ENCODE measurements at regions not wholly inside any gene's neighbourhood (a gene's known extent, or its start where the extent isn't known, plus 50 kb on each side); places are given as distances from the start of the nearest gene placed in this dataset.

DNA sequence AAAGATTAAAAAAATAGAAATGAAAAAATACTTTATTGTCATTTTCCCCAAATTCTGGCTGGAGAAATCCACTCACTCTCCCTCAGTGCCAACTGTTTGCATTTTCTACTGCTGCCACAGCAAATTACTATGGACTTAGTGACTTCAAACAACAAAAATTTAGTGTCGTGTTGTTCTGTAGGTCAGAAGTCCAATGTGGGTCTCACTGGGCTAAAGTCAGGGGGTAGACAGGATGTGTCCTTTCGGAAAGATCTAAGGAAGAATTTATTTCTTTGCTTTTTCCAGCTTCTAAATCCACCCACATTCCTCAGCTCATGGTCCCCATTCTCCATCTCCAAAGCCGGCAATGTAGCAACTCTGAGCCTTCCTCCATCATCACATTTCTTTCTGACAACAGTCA lies 453.3 kb downstream of the KIF16B start:
- DNase-seq (ENCODE audit: low spot score) = no peak
- no peaks in the 10 kb centered on the region for H3K4me1 ChIP-seq (ENCODE audit: insufficient read depth, low read length, poor library complexity, severe bottlenecking)
- BruUV-seq (replicated peaks) = no TSS peak
- H3K4me2 ChIP-seq (ENCODE audit: low read length) = no peak overlapping the region
- no peak overlapping the region for H2AFZ ChIP-seq (ENCODE audit: low read length)
- H3K9me2 ChIP-seq (ENCODE audit: insufficient read depth, low read length) = no peaks in the 10 kb centered on the region
- no peaks in the 10 kb centered on the region for H3K9me3 ChIP-seq (ENCODE audit: low read length)
- intact Hi-C loops (cut with micrococcal nuclease; ENCODE audit: unreplicated experiment) = no loop called here
- H3K79me2 ChIP-seq (ENCODE audit: insufficient read depth, low read depth, low read length) = no peaks in the 10 kb centered on the region
- no peaks in the 10 kb centered on the region for H3K36me3 ChIP-seq (ENCODE audit: insufficient read depth, low read length)
- H3K27ac ChIP-seq (ENCODE audit: low read depth, low read length, poor library complexity, severe bottlenecking) = no peak overlapping the region
- no peak overlapping the region for H3K4me3 ChIP-seq (ENCODE audit: low read depth, low read length, poor library complexity, severe bottlenecking)
- ChIA-PET POLR2A (interaction anchor here (0.6 to 0.8 kb wide), 2 partner anchors 19 to 92 kb away, joined by 3 read pairs; no protein-coding TSS in a partner anchor), CTCF (ENCODE audit: unreplicated experiment) (no interaction called here)
- H4K20me1 ChIP-seq (ENCODE audit: insufficient read depth, low read length) = no peaks in the 10 kb centered on the region
- TF ChIP-seq CTCF (conservative IDR thresholded peaks at IDR 0.05; ENCODE audit: low read length) (no peak), EZH2phosphoT487 (IDR thresholded peaks at IDR 0.05; ENCODE audit: borderline replicate concordance, low read depth, low read length) (no peak)

DNA sequence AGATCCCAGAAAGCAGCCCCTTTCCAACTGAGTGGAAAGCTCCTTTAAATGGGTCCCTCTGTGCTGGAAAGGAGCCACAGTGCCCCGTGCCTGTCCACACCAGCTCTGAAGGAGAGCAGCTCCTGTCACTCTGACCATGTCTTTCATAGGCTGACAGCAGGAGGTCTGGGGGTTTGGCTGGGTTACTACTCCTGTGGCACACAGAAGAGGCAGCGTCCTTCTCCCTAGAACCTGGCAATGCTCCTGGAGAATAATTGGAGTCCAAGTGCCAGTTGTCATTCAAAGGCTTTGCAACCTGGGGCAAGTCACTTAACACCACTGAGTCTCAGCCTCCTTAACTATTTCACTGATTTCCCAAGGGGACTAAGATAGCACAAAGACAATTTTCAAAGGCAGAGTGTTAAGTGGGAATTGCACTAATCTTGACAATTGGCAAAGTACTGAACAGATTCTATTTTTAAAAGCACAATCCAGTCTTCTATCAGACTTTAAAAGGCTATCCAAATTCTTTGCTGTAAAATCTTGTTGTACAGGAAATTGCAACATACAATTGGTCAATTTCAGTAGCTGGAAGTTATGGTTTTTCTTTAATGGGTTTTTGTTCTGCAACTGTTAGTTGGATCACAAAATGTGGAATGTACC lies 457.2 kb downstream of the KIF16B start:
- Histone ChIP-seq H3K4me3 (ENCODE audit: low read depth, low read length, poor library complexity, severe bottlenecking) (no peak overlapping the region), H2AFZ (ENCODE audit: low read length) (no peak overlapping the region), H3K9me2 (ENCODE audit: insufficient read depth, low read length) (no peaks in the 10 kb centered on the region), H3K4me1 (ENCODE audit: insufficient read depth, low read length, poor library complexity, severe bottlenecking) (peaks cover 19% of the 10 kb centered on the region), H3K36me3 (ENCODE audit: insufficient read depth, low read length) (no peaks in the 10 kb centered on the region), H4K20me1 (ENCODE audit: insufficient read depth, low read length) (no peaks in the 10 kb centered on the region), H3K9me3 (ENCODE audit: low read length) (no peaks in the 10 kb centered on the region), H3K27ac (ENCODE audit: low read depth, low read length, poor library complexity, severe bottlenecking) (no peak overlapping the region), H3K79me2 (ENCODE audit: insufficient read depth, low read depth, low read length) (no peaks in the 10 kb centered on the region), H3K4me2 (ENCODE audit: low read length) (no peak overlapping the region)
- BruUV-seq (replicated peaks) = no TSS peak
- DNase-seq (ENCODE audit: low spot score) = no peak
- intact Hi-C loops (cut with micrococcal nuclease; ENCODE audit: unreplicated experiment) = no loop called here
- TF ChIP-seq EZH2phosphoT487 (IDR thresholded peaks at IDR 0.05; ENCODE audit: borderline replicate concordance, low read depth, low read length) (no peak), CTCF (conservative IDR thresholded peaks at IDR 0.05; ENCODE audit: low read length) (no peak)
- ChIA-PET CTCF (ENCODE audit: unreplicated experiment) (interaction anchor here (0.7 to 1.3 kb wide), 2 partner anchors 10 to 70 kb away, joined by 3 to 4 read pairs; no protein-coding TSS in a partner anchor), POLR2A (interaction anchor here (0.5 to 3.7 kb wide), 7 partner anchors 8 to 467 kb away, joined by 3 to 15 read pairs (median 6); no protein-coding TSS in a partner anchor)

DNA sequence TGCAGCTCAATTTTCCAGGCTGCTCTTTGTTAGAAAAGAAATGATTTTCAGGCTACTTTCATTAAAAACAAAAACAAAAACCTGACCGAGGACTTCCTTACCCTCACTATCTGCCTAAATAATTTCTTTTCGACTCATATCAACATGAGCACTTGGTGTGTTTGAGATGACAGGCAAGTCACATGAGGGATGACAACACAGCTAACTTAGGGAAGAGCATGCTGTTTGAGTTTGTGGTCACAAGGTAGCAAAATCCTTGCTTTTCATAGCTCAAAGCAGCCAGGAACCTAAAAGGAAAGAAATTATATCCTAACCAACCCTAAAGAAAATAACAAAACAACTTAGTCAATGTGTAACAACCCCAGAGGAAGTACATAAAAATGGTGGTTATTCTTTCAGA lies 459.5 kb downstream of the KIF16B start:
- ChIA-PET CTCF (ENCODE audit: unreplicated experiment) (no interaction called here), POLR2A (interaction anchor here (0.6 to 1.9 kb wide), 6 partner anchors 7 to 49 kb away, joined by 3 to 5 read pairs (median 4); no protein-coding TSS in a partner anchor)

More for the DNA sequence above, 459.5 kb downstream of the KIF16B start:
- Histone ChIP-seq H3K4me2 (ENCODE audit: low read length) (no peak overlapping the region), H3K27ac (ENCODE audit: low read depth, low read length, poor library complexity, severe bottlenecking) (no peak overlapping the region), H3K9me3 (ENCODE audit: low read length) (no peaks in the 10 kb centered on the region), H2AFZ (ENCODE audit: low read length) (peak overlapping the region; percentile 71; the same call in 1 of the 2 replicates), H4K20me1 (ENCODE audit: insufficient read depth, low read length) (no peaks in the 10 kb centered on the region), H3K4me1 (ENCODE audit: insufficient read depth, low read length, poor library complexity, severe bottlenecking) (peaks cover 19% of the 10 kb centered on the region), H3K9me2 (ENCODE audit: insufficient read depth, low read length) (no peaks in the 10 kb centered on the region), H3K4me3 (ENCODE audit: low read depth, low read length, poor library complexity, severe bottlenecking) (no peak overlapping the region), H3K36me3 (ENCODE audit: insufficient read depth, low read length) (no peaks in the 10 kb centered on the region), H3K79me2 (ENCODE audit: insufficient read depth, low read depth, low read length) (no peaks in the 10 kb centered on the region)
- intact Hi-C loops (cut with micrococcal nuclease; ENCODE audit: unreplicated experiment) = no loop called here
- no peak for TF ChIP-seq CTCF (conservative IDR thresholded peaks at IDR 0.05; ENCODE audit: low read length)
- TF ChIP-seq EZH2phosphoT487 (IDR thresholded peaks at IDR 0.05; ENCODE audit: borderline replicate concordance, low read depth, low read length) = no peak
- DNase-seq (ENCODE audit: low spot score) = no peak
- BruUV-seq (replicated peaks) = no TSS peak

Data from OCI-LY7 (cell line).